Esophagus (tissue), 2 donors: ENCODE measurements at regions not wholly inside any gene's neighbourhood (a gene's known extent, or its start where the extent isn't known, plus 50 kb on each side); places are given as distances from the start of the nearest gene placed in this dataset.

ENCODE experiments used
- H3K27ac ChIP-seq, 2 donors: one replicate each; pipeline ENCODE4 v1.5.1; 2013; ENCODE audit warnings: low read depth in 2 of 2, mild to moderate bottlenecking in 2 of 2, inconsistent platforms in 1 of 2, low read length in 1 of 2, moderate library complexity in 1 of 2
- H3K27me3 ChIP-seq, 2 donors: one replicate each; pipeline ENCODE4 v1.6.1; 2013; ENCODE audit warnings: low read length in 2 of 2, control low read depth in 1 of 2, mild to moderate bottlenecking in 1 of 2; ENCODE audit not compliant: insufficient read depth in 2 of 2, control insufficient read depth in 1 of 2
- H3K36me3 ChIP-seq, 2 donors: one replicate each; pipeline ENCODE4 v1.6.1; 2013; ENCODE audit warnings: low read length in 1 of 2; ENCODE audit not compliant: control insufficient read depth in 2 of 2, insufficient read depth in 2 of 2
- H3K4me1 ChIP-seq, 2 donors: one replicate each; pipeline ENCODE4 v1.6.1; 2013; ENCODE audit warnings: low read length in 1 of 2; ENCODE audit not compliant: control insufficient read depth in 2 of 2, insufficient read depth in 2 of 2
- H3K4me3 ChIP-seq, 2 donors: one replicate each; pipeline ENCODE4 v1.5.1; 2013; ENCODE audit warnings: low read length in 2 of 2, mild to moderate bottlenecking in 2 of 2, low read depth in 1 of 2, moderate library complexity in 1 of 2
- H3K9me3 ChIP-seq, 2 donors: one replicate each; pipeline ENCODE4 v1.6.1; 2013; ENCODE audit warnings: mild to moderate bottlenecking in 2 of 2, low read depth in 1 of 2, low read length in 1 of 2, moderate library complexity in 1 of 2; ENCODE audit not compliant: control insufficient read depth in 2 of 2, insufficient read depth in 1 of 2
- WGBS, 2 donors: extraction: QIAGEN DNeasy Blood & Tissue Kit; methylation state at CpG; one replicate each; pipeline ENCODE4 v1.1.7; 2013; 5-methylcytosine and 5-hydroxymethylcytosine counted together
- donor health status: healthy with polysubstance abuse.
- donor health status: Bipolar disorder and iron deficiency.

GRCh38 chr1:4932311-4933030, 278.1 kb downstream of the AJAP1 start:
- Histone ChIP-seq H3K9me3 (no peaks in the 10 kb centered on the region), H3K4me1 (no peaks in the 10 kb centered on the region), H3K36me3 (no peaks in the 10 kb centered on the region), H3K27ac (no peak overlapping the region), H3K4me3 (no peak overlapping the region), H3K27me3 (no peaks in the 10 kb centered on the region)
- WGBS, 2 donors, result 77 to 78% methylated on average over 15 of the region's 15 CpGs

- no peaks in the 10 kb centered on the region for H3K36me3 ChIP-seq
- no peak overlapping the region for H3K27ac ChIP-seq
- H3K9me3 ChIP-seq, result no peaks in the 10 kb centered on the region
- no peaks in the 10 kb centered on the region for H3K4me1 ChIP-seq
- no peak overlapping the region for H3K4me3 ChIP-seq
- H3K27me3 ChIP-seq, result no peaks in the 10 kb centered on the region
- 67 to 71% methylated on average over 4 of the region's 4 CpGs for WGBS, 2 donors
Measured at GRCh38 chr1:4931486-4931885, 277.1 kb downstream of the AJAP1 start.

GRCh38 chr1:4928186-4928585, 273.8 kb downstream of the AJAP1 start:
- Histone ChIP-seq H3K27ac (no peak overlapping the region), H3K4me1 (no peaks in the 10 kb centered on the region)

GRCh38 chr1:4924356-4924755, 269.9 kb downstream of the AJAP1 start:
- 68 to 74% methylated on average over 2 of the region's 2 CpGs for WGBS, 2 donors
- H3K4me3 ChIP-seq, result no peak overlapping the region
- H3K27me3 ChIP-seq, result no peaks in the 10 kb centered on the region
- no peaks in the 10 kb centered on the region for H3K36me3 ChIP-seq
- H3K9me3 ChIP-seq, result no peaks in the 10 kb centered on the region
- H3K27ac ChIP-seq, result no peak overlapping the region
- no peaks in the 10 kb centered on the region for H3K4me1 ChIP-seq

More at GRCh38 chr1:4928186-4928585, 273.8 kb downstream of the AJAP1 start:
- H3K9me3 ChIP-seq, result no peaks in the 10 kb centered on the region
- no peak overlapping the region for H3K4me3 ChIP-seq
- H3K36me3 ChIP-seq, result no peaks in the 10 kb centered on the region
- WGBS, 2 donors, result 85 to 87% methylated on average over 6 of the region's 6 CpGs
- H3K27me3 ChIP-seq, result no peaks in the 10 kb centered on the region

GRCh38 chr1:4916610-4917009, 262.2 kb downstream of the AJAP1 start:
- 67 to 75% methylated on average over 7 of the region's 7 CpGs for WGBS, 2 donors

GRCh38 chr1:4915154-4915553, 260.7 kb downstream of the AJAP1 start:
- WGBS, 2 donors, result 77 to 79% methylated on average over 2 of the region's 2 CpGs
- no peaks in the 10 kb centered on the region for H3K36me3 ChIP-seq

More at GRCh38 chr1:4916610-4917009, 262.2 kb downstream of the AJAP1 start:
- no peaks in the 10 kb centered on the region for H3K27me3 ChIP-seq
- H3K36me3 ChIP-seq, result no peaks in the 10 kb centered on the region
- H3K9me3 ChIP-seq, result peaks cover 0 to under 1% of the 10 kb centered on the region in 2 donors
- no peak overlapping the region for H3K27ac ChIP-seq
- no peaks in the 10 kb centered on the region for H3K4me1 ChIP-seq
- H3K4me3 ChIP-seq, result no peak overlapping the region

GRCh38 chr1:4908486-4908885, 254.1 kb downstream of the AJAP1 start:
- 85 to 87% methylated on average over 13 of the region's 13 CpGs for WGBS, 2 donors
- Histone ChIP-seq H3K4me3 (no peak overlapping the region), H3K27ac (no peak overlapping the region), H3K4me1 (no peaks in the 10 kb centered on the region), H3K27me3 (no peaks in the 10 kb centered on the region), H3K36me3 (no peaks in the 10 kb centered on the region), H3K9me3 (peaks cover 0 to 3% of the 10 kb centered on the region in 2 donors)

More at GRCh38 chr1:4915154-4915553, 260.7 kb downstream of the AJAP1 start:
- H3K4me1 ChIP-seq, result no peaks in the 10 kb centered on the region
- no peak overlapping the region for H3K27ac ChIP-seq
- H3K9me3 ChIP-seq, result peaks cover 0 to 3% of the 10 kb centered on the region in 2 donors
- H3K27me3 ChIP-seq, result no peaks in the 10 kb centered on the region
- H3K4me3 ChIP-seq, result no peak overlapping the region

- Histone ChIP-seq H3K27ac (no peak overlapping the region), H3K4me1 (no peaks in the 10 kb centered on the region), H3K9me3 (peaks cover 0 to 2% of the 10 kb centered on the region in 2 donors), H3K27me3 (no peaks in the 10 kb centered on the region), H3K36me3 (no peaks in the 10 kb centered on the region), H3K4me3 (no peak overlapping the region)
- WGBS, 2 donors, result 46 to 49% methylated on average over 4 of the region's 4 CpGs
Measured at GRCh38 chr1:4894566-4894965, 240.2 kb downstream of the AJAP1 start.

- Histone ChIP-seq H3K4me1 (peaks cover 0 to 3% of the 10 kb centered on the region in 2 donors), H3K9me3 (no peaks in the 10 kb centered on the region), H3K4me3 (no peak overlapping the region), H3K27ac (no peak overlapping the region), H3K27me3 (no peaks in the 10 kb centered on the region), H3K36me3 (peaks cover 0 to 3% of the 10 kb centered on the region in 2 donors)
- 65 to 77% methylated on average over 8 of the region's 8 CpGs for WGBS, 2 donors
Measured at GRCh38 chr1:4880626-4881025, 226.2 kb downstream of the AJAP1 start.

GRCh38 chr1:4877426-4877825, 223.0 kb downstream of the AJAP1 start:
- WGBS, 2 donors, result 74 to 77% methylated on average over 3 of the region's 3 CpGs
- Histone ChIP-seq H3K27me3 (no peaks in the 10 kb centered on the region), H3K4me3 (no peak overlapping the region), H3K36me3 (peaks cover 0 to 3% of the 10 kb centered on the region in 2 donors), H3K27ac (no peak overlapping the region), H3K4me1 (peaks cover 0 to 3% of the 10 kb centered on the region in 2 donors), H3K9me3 (no peaks in the 10 kb centered on the region)
